Fibroblast of the aortic adventitia (primary cell): ENCODE measurements at regions not wholly inside any gene's neighbourhood (a gene's known extent, or its start where the extent isn't known, plus 50 kb on each side); places are given as distances from the start of the nearest gene placed in this dataset.

Experiments used
- DNase-seq: peaks from one replicate; pipeline ENCODE4 v3.0.0-alpha.2; 2010; ENCODE audit warnings: low read depth
- H3K4me3 ChIP-seq: 2 replicates; pipeline ENCODE4 v1.5.1; 2011; ENCODE audit warnings: low read depth, mild to moderate bottlenecking, control low read depth, low read length, moderate library complexity
- TF ChIP-seq, protein P1 (sequence below): IDR thresholded peaks from 2 replicates; pipeline ENCODE4 v1.5.1; 2011; ENCODE audit warnings: mild to moderate bottlenecking, low read length, control low read depth, inconsistent platforms; ENCODE audit not compliant: insufficient read depth

DNA sequence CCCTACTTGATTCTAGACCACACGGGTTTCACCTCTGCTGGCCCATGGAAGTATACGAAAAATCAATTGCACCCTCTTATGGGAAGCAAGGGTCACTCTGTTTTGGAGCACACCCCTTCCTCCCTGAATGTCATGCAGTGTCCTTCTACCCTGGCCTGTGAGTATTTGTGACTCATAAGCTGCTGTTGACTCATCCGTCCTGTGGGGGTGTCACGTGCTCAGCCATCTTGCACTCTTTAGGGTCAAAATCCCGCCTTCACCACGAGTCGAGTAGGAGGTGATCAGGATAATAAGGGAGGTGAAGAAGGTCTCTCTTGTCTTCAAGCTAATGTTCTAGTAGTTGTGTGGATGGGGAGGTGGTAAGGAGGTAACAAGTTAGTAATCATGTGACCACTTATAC, 341.0 kb upstream of the EEF2KMT start:
- DNase-seq = no peak
- TF ChIP-seq, protein P1, sequence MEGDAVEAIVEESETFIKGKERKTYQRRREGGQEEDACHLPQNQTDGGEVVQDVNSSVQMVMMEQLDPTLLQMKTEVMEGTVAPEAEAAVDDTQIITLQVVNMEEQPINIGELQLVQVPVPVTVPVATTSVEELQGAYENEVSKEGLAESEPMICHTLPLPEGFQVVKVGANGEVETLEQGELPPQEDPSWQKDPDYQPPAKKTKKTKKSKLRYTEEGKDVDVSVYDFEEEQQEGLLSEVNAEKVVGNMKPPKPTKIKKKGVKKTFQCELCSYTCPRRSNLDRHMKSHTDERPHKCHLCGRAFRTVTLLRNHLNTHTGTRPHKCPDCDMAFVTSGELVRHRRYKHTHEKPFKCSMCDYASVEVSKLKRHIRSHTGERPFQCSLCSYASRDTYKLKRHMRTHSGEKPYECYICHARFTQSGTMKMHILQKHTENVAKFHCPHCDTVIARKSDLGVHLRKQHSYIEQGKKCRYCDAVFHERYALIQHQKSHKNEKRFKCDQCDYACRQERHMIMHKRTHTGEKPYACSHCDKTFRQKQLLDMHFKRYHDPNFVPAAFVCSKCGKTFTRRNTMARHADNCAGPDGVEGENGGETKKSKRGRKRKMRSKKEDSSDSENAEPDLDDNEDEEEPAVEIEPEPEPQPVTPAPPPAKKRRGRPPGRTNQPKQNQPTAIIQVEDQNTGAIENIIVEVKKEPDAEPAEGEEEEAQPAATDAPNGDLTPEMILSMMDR = no peak
- H3K4me3 ChIP-seq = no peak overlapping the region

- TF ChIP-seq, protein P1 = no peak
- no peak overlapping the region for H3K4me3 ChIP-seq
- no peak for DNase-seq
Measured at GRCh38 chr16:5433587-5433986, 336.0 kb upstream of the EEF2KMT start.

- TF ChIP-seq, protein P1 = no peak
- DNase-seq = no peak
- H3K4me3 ChIP-seq = no peak overlapping the region
Measured at GRCh38 chr16:5432166-5432565, 334.6 kb upstream of the EEF2KMT start.

DNA sequence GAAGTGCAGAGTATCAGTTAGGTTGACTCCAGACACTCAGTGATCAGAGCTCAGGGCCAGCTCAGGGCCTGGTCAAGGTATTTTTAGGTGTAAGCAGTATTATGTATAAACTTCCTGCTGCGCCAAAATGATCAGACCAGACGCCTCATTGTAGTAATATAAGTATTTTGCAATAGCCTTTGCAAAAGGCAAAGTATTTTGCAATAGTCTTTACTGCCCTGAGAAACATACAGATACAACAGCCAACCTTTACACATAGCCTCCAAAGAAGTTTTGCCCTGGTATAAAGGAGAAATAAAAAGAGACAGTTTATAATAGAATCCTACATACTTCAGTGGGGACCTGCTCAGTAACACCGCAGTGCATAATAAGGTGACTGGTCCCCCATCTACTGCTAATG, 333.0 kb upstream of the EEF2KMT start:
- no peak for DNase-seq
- TF ChIP-seq, protein P1 = no peak
- H3K4me3 ChIP-seq = no peak overlapping the region

DNA sequence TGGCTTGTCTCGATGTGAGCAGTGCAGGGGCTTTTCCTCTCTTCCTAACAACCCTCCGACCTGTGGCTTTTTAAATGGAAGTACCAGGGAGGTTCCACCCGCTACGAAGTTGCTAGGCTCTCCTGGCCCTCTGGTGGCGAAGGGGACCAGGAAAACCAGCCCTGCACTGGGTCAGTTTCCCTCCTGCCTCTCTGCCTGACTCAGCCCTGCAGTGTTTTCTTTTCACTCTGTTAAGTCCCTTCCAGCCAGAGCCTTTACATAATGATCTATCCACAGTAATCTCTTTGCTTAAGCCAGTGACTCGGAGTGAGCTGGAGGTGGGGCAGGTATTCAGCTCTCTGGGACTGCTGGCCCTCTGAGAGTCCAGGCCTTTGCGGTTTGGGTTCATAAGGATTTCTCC, 331.3 kb upstream of the EEF2KMT start:
- TF ChIP-seq, protein P1 = no peak
- no peak overlapping the region for H3K4me3 ChIP-seq
- DNase-seq = no peak

GRCh38 chr16:5427571-5427970, 330.0 kb upstream of the EEF2KMT start:
- no peak overlapping the region for H3K4me3 ChIP-seq
- DNase-seq = no peak
- TF ChIP-seq, protein P1 = no peak
